Activated T-cell treated with anti-CD3 and anti-CD28 coated beads, Interleukin-2, amount 50 U/mL, for 24 hours (primary cell): ENCODE measurements at regions not wholly inside any gene's neighbourhood (a gene's known extent, or its start where the extent isn't known, plus 50 kb on each side); places are given as distances from the start of the nearest gene placed in this dataset.

Experiments
- DNase-seq: peaks from one replicate; pipeline ENCODE4 v3.0.0-alpha.2; 2020
- H3K27ac Mint-ChIP-seq: 2 replicates; pipeline ENCODE4 v1.8.0; 2020; ENCODE audit warnings: mild to moderate bottlenecking, mixed read lengths
- H3K27me3 Mint-ChIP-seq: 2 replicates; pipeline ENCODE4 v1.8.0; 2020; ENCODE audit warnings: mixed read lengths
- H3K36me3 Mint-ChIP-seq: 2 replicates; pipeline ENCODE4 v1.8.0; 2020; ENCODE audit warnings: low read depth, mixed read lengths
- H3K4me1 Mint-ChIP-seq: 2 replicates; pipeline ENCODE4 v1.8.0; 2020; ENCODE audit warnings: low read depth, mixed read lengths
- H3K4me3 Mint-ChIP-seq: 2 replicates; pipeline ENCODE4 v1.8.0; 2020; ENCODE audit warnings: mild to moderate bottlenecking, moderate library complexity, mixed read lengths
- H3K9me3 Mint-ChIP-seq: 2 replicates; pipeline ENCODE4 v1.8.0; 2020; ENCODE audit warnings: mixed read lengths

GRCh38 chr6:170232186-170233002 is 58.5 kb downstream of the DLL1 start:
- Mint-ChIP-seq H3K36me3 (no peaks in the 10 kb centered on the region), H3K9me3 (no peaks in the 10 kb centered on the region), H3K27me3 (peaks cover 3% of the 10 kb centered on the region), H3K27ac (no peak overlapping the region), H3K4me1 (no peaks in the 10 kb centered on the region), H3K4me3 (no peak overlapping the region)
- DNase-seq: no peak

GRCh38 chr6:170231293-170232185 is 59.3 kb downstream of the DLL1 start:
- Mint-ChIP-seq H3K27ac (no peak overlapping the region), H3K4me3 (no peak overlapping the region), H3K4me1 (no peaks in the 10 kb centered on the region), H3K27me3 (peaks cover 3% of the 10 kb centered on the region), H3K9me3 (no peaks in the 10 kb centered on the region), H3K36me3 (no peaks in the 10 kb centered on the region)
- DNase-seq: no peak

GRCh38 chr6:170230520-170231292 is 60.2 kb downstream of the DLL1 start:
- DNase-seq: no peak
- no peaks in the 10 kb centered on the region for H3K27me3 Mint-ChIP-seq
- no peaks in the 10 kb centered on the region for H3K9me3 Mint-ChIP-seq
- H3K4me3 Mint-ChIP-seq: no peak overlapping the region
- no peak overlapping the region for H3K27ac Mint-ChIP-seq
- H3K4me1 Mint-ChIP-seq: no peaks in the 10 kb centered on the region
- no peaks in the 10 kb centered on the region for H3K36me3 Mint-ChIP-seq

- Mint-ChIP-seq H3K9me3 (no peaks in the 10 kb centered on the region), H3K27ac (no peak overlapping the region), H3K27me3 (no peaks in the 10 kb centered on the region), H3K4me3 (no peak overlapping the region), H3K36me3 (no peaks in the 10 kb centered on the region), H3K4me1 (no peaks in the 10 kb centered on the region)
- no peak for DNase-seq
These were observed 60.9 kb downstream of the DLL1 start for GRCh38 chr6:170229851-170230519.

- no peaks in the 10 kb centered on the region for H3K4me1 Mint-ChIP-seq
These were observed 61.5 kb downstream of the DLL1 start for GRCh38 chr6:170229396-170229795.

GRCh38 chr6:170228946-170229310 is 62.0 kb downstream of the DLL1 start:
- Mint-ChIP-seq H3K4me3 (no peak overlapping the region), H3K4me1 (no peaks in the 10 kb centered on the region), H3K36me3 (no peaks in the 10 kb centered on the region), H3K27me3 (no peaks in the 10 kb centered on the region), H3K9me3 (no peaks in the 10 kb centered on the region), H3K27ac (no peak overlapping the region)
- no peak for DNase-seq

More at GRCh38 chr6:170229396-170229795, 61.5 kb downstream of the DLL1 start:
- DNase-seq: no peak
- Mint-ChIP-seq H3K4me3 (no peak overlapping the region), H3K36me3 (no peaks in the 10 kb centered on the region), H3K27me3 (no peaks in the 10 kb centered on the region), H3K27ac (no peak overlapping the region), H3K9me3 (no peaks in the 10 kb centered on the region)

- DNase-seq: no peak
- no peaks in the 10 kb centered on the region for H3K36me3 Mint-ChIP-seq
- H3K4me1 Mint-ChIP-seq: peaks cover 2% of the 10 kb centered on the region
- H3K27me3 Mint-ChIP-seq: no peaks in the 10 kb centered on the region
- no peak overlapping the region for H3K4me3 Mint-ChIP-seq
- H3K9me3 Mint-ChIP-seq: no peaks in the 10 kb centered on the region
- H3K27ac Mint-ChIP-seq: no peak overlapping the region
These were observed 62.6 kb downstream of the DLL1 start for GRCh38 chr6:170227996-170228945.

GRCh38 chr6:170227521-170227983 is 63.3 kb downstream of the DLL1 start:
- no peak for DNase-seq
- H3K4me3 Mint-ChIP-seq: no peak overlapping the region
- peaks cover 9% of the 10 kb centered on the region for H3K4me1 Mint-ChIP-seq
- no peaks in the 10 kb centered on the region for H3K27me3 Mint-ChIP-seq
- no peaks in the 10 kb centered on the region for H3K9me3 Mint-ChIP-seq
- no peaks in the 10 kb centered on the region for H3K36me3 Mint-ChIP-seq
- H3K27ac Mint-ChIP-seq: no peak overlapping the region

- H3K27ac Mint-ChIP-seq: no peak overlapping the region
- H3K4me1 Mint-ChIP-seq: peaks cover 17% of the 10 kb centered on the region
- H3K9me3 Mint-ChIP-seq: no peaks in the 10 kb centered on the region
- H3K27me3 Mint-ChIP-seq: no peaks in the 10 kb centered on the region
- H3K4me3 Mint-ChIP-seq: no peak overlapping the region
- DNase-seq: no peak
- no peaks in the 10 kb centered on the region for H3K36me3 Mint-ChIP-seq
These were observed 64.2 kb downstream of the DLL1 start for GRCh38 chr6:170226647-170227046.

- Mint-ChIP-seq H3K36me3 (no peaks in the 10 kb centered on the region), H3K4me1 (peaks cover 17% of the 10 kb centered on the region), H3K27ac (no peak overlapping the region), H3K4me3 (no peak overlapping the region), H3K27me3 (no peaks in the 10 kb centered on the region), H3K9me3 (no peaks in the 10 kb centered on the region)
- no peak for DNase-seq
These were observed 64.9 kb downstream of the DLL1 start for GRCh38 chr6:170225852-170226417.

- Mint-ChIP-seq H3K27ac (no peak overlapping the region), H3K27me3 (no peaks in the 10 kb centered on the region)
- no peak for DNase-seq
These were observed 65.9 kb downstream of the DLL1 start for GRCh38 chr6:170224694-170225660.

More at GRCh38 chr6:170224694-170225660, 65.9 kb downstream of the DLL1 start:
- Mint-ChIP-seq H3K4me1 (peaks cover 17% of the 10 kb centered on the region), H3K4me3 (no peak overlapping the region), H3K36me3 (no peaks in the 10 kb centered on the region), H3K9me3 (no peaks in the 10 kb centered on the region)
